Natural killer cell treated with Interleukin-12 subunit alpha and Interleukin-12 subunit beta and Interleukin-15 and Interleukin-18, amount 100 ng/mL, for 72 hours (primary cell): ENCODE measurements at regions not wholly inside any gene's neighbourhood (a gene's known extent, or its start where the extent isn't known, plus 50 kb on each side); places are given as distances from the start of the nearest gene placed in this dataset.
"Not testable (repeated sequence)": the region's sequence is repeated elsewhere in the genome, so short reads cannot be mapped to it uniquely, and the experiment has no call there.

ENCODE experiments used
- ATAC-seq, 2 donors: fragments of 150-1000 bp; cut with Tn5 transposase in 1 of 2; sonication (Bioruptor Pico), chemical (Tn5 transposase) in 1 of 2; 2 replicates each; pipeline ENCODE4 v1.10.0; 2021
- DNase-seq: peaks from one replicate; pipeline ENCODE4 v3.0.0; 2022; ENCODE audit warnings: low spot score
- H3K27ac Mint-ChIP-seq, 2 donors: 1 replicate in 1 of 2; 2 replicates in 1 of 2; pipeline ENCODE4 v1.8.0; 2022; ENCODE audit warnings: mixed read lengths in 2 of 2, mild to moderate bottlenecking in 1 of 2, moderate library complexity in 1 of 2
- H3K27me3 Mint-ChIP-seq, 2 donors: 1 replicate in 1 of 2; 2 replicates in 1 of 2; pipeline ENCODE4 v1.8.0; 2022; ENCODE audit warnings: mixed read lengths in 2 of 2
- H3K36me3 Mint-ChIP-seq: one replicate; pipeline ENCODE4 v1.8.0; 2022; ENCODE audit warnings: mixed read lengths
- H3K4me1 Mint-ChIP-seq, 2 donors: 1 replicate in 1 of 2; 2 replicates in 1 of 2; pipeline ENCODE4 v1.8.0; 2022; ENCODE audit warnings: low read depth in 2 of 2, mixed read lengths in 2 of 2, mild to moderate bottlenecking in 1 of 2
- H3K4me3 Mint-ChIP-seq: one replicate; pipeline ENCODE4 v1.8.0; 2022; ENCODE audit warnings: mixed read lengths
- H3K9me3 Mint-ChIP-seq: 2 replicates; pipeline ENCODE4 v1.8.0; 2022; ENCODE audit warnings: mixed read lengths

GRCh38 chr18:1618364-1618763, 713.7 kb downstream of the ADCYAP1 start:
- Mint-ChIP-seq H3K9me3 (peaks cover 2% of the 10 kb centered on the region), H3K27ac (no peak overlapping the region), H3K4me1 (no peaks in the 10 kb centered on the region), H3K36me3 (no peaks in the 10 kb centered on the region), H3K27me3 (no peaks in the 10 kb centered on the region), H3K4me3 (no peak overlapping the region)
- DNase-seq (no peak), ATAC-seq (no peak)

GRCh38 chr18:1619507-1619906, 714.8 kb downstream of the ADCYAP1 start:
- Mint-ChIP-seq H3K27ac (no peak overlapping the region), H3K4me3 (no peak overlapping the region), H3K9me3 (peaks cover 2% of the 10 kb centered on the region), H3K36me3 (no peaks in the 10 kb centered on the region), H3K4me1 (no peaks in the 10 kb centered on the region), H3K27me3 (no peaks in the 10 kb centered on the region)
- no peak for DNase-seq
- no peak for ATAC-seq

- H3K36me3 Mint-ChIP-seq, result no peaks in the 10 kb centered on the region
Measured at GRCh38 chr18:1624612-1625011, 719.9 kb downstream of the ADCYAP1 start.

GRCh38 chr18:1627494-1627893, 722.8 kb downstream of the ADCYAP1 start:
- H3K9me3 Mint-ChIP-seq, result no peaks in the 10 kb centered on the region
- H3K36me3 Mint-ChIP-seq, result no peaks in the 10 kb centered on the region

More at GRCh38 chr18:1624612-1625011, 719.9 kb downstream of the ADCYAP1 start:
- Mint-ChIP-seq H3K27ac (no peak overlapping the region), H3K9me3 (no peaks in the 10 kb centered on the region), H3K4me1 (no peaks in the 10 kb centered on the region), H3K4me3 (no peak overlapping the region), H3K27me3 (no peaks in the 10 kb centered on the region)
- DNase-seq (no peak), ATAC-seq (no peak)

GRCh38 chr18:1648712-1649111, 744.0 kb downstream of the ADCYAP1 start:
- no peaks in the 10 kb centered on the region for H3K4me1 Mint-ChIP-seq

More at GRCh38 chr18:1627494-1627893, 722.8 kb downstream of the ADCYAP1 start:
- Mint-ChIP-seq H3K27ac (no peak overlapping the region), H3K4me1 (no peaks in the 10 kb centered on the region), H3K27me3 (no peaks in the 10 kb centered on the region), H3K4me3 (no peak overlapping the region)
- ATAC-seq (no peak), DNase-seq (no peak)

GRCh38 chr18:1652018-1652417, 747.3 kb downstream of the ADCYAP1 start:
- no peaks in the 10 kb centered on the region for H3K27me3 Mint-ChIP-seq
- ATAC-seq, result no peak
- no peaks in the 10 kb centered on the region for H3K36me3 Mint-ChIP-seq
- no peaks in the 10 kb centered on the region for H3K9me3 Mint-ChIP-seq
- no peak overlapping the region for H3K27ac Mint-ChIP-seq
- H3K4me1 Mint-ChIP-seq, result no peaks in the 10 kb centered on the region
- no peak overlapping the region for H3K4me3 Mint-ChIP-seq
- DNase-seq, result no peak

More at GRCh38 chr18:1648712-1649111, 744.0 kb downstream of the ADCYAP1 start:
- ATAC-seq (no peak), DNase-seq (no peak)
- no peak overlapping the region for H3K4me3 Mint-ChIP-seq
- H3K9me3 Mint-ChIP-seq, result no peaks in the 10 kb centered on the region
- H3K36me3 Mint-ChIP-seq, result no peaks in the 10 kb centered on the region
- H3K27ac Mint-ChIP-seq, result no peak overlapping the region
- H3K27me3 Mint-ChIP-seq, result no peaks in the 10 kb centered on the region

GRCh38 chr18:1653873-1654272, 749.2 kb downstream of the ADCYAP1 start:
- no peak for ATAC-seq
- H3K36me3 Mint-ChIP-seq, result no peaks in the 10 kb centered on the region
- H3K27me3 Mint-ChIP-seq, result no peaks in the 10 kb centered on the region
- no peaks in the 10 kb centered on the region for H3K4me1 Mint-ChIP-seq
- no peak for DNase-seq
- no peak overlapping the region for H3K4me3 Mint-ChIP-seq
- no peaks in the 10 kb centered on the region for H3K9me3 Mint-ChIP-seq
- H3K27ac Mint-ChIP-seq, result no peak overlapping the region

- ATAC-seq (no peak), DNase-seq (no peak)
- Mint-ChIP-seq H3K36me3 (no peaks in the 10 kb centered on the region), H3K9me3 (no peaks in the 10 kb centered on the region), H3K27me3 (no peaks in the 10 kb centered on the region), H3K4me3 (no peak overlapping the region), H3K4me1 (no peaks in the 10 kb centered on the region), H3K27ac (no peak overlapping the region)
Measured at GRCh38 chr18:1657876-1658275, 753.2 kb downstream of the ADCYAP1 start.

GRCh38 chr18:1658908-1659566, 754.4 kb downstream of the ADCYAP1 start:
- no peak for DNase-seq
- no peaks in the 10 kb centered on the region for H3K4me1 Mint-ChIP-seq
- no peaks in the 10 kb centered on the region for H3K27me3 Mint-ChIP-seq
- H3K36me3 Mint-ChIP-seq, result no peaks in the 10 kb centered on the region
- H3K4me3 Mint-ChIP-seq, result no peak overlapping the region
- no peak overlapping the region for H3K27ac Mint-ChIP-seq
- ATAC-seq, result no peak
- H3K9me3 Mint-ChIP-seq, result no peaks in the 10 kb centered on the region

GRCh38 chr18:1663879-1664705, 759.4 kb downstream of the ADCYAP1 start:
- Mint-ChIP-seq H3K9me3 (peaks cover 4% of the 10 kb centered on the region), H3K36me3 (peaks cover 2% of the 10 kb centered on the region), H3K4me1 (no peaks in the 10 kb centered on the region), H3K27ac (no peak overlapping the region), H3K27me3 (no peaks in the 10 kb centered on the region), H3K4me3 (no peak overlapping the region)
- ATAC-seq, result no peak
- DNase-seq, result no peak

- H3K4me1 Mint-ChIP-seq, result no peaks in the 10 kb centered on the region
- ATAC-seq (no peak), DNase-seq (no peak)
- no peaks in the 10 kb centered on the region for H3K27me3 Mint-ChIP-seq
- H3K4me3 Mint-ChIP-seq, result no peak overlapping the region
- H3K36me3 Mint-ChIP-seq, result peaks cover 5% of the 10 kb centered on the region
- peaks cover 6% of the 10 kb centered on the region for H3K9me3 Mint-ChIP-seq
- no peak overlapping the region for H3K27ac Mint-ChIP-seq
Measured at GRCh38 chr18:1665079-1665478, 760.4 kb downstream of the ADCYAP1 start.

GRCh38 chr18:1668279-1668678, 763.6 kb downstream of the ADCYAP1 start:
- no peak overlapping the region for H3K4me3 Mint-ChIP-seq
- ATAC-seq (no peak), DNase-seq (no peak)
- no peaks in the 10 kb centered on the region for H3K4me1 Mint-ChIP-seq
- peaks cover 6% of the 10 kb centered on the region for H3K9me3 Mint-ChIP-seq
- no peak overlapping the region for H3K27ac Mint-ChIP-seq
- H3K27me3 Mint-ChIP-seq, result no peaks in the 10 kb centered on the region
- H3K36me3 Mint-ChIP-seq, result peaks cover 5% of the 10 kb centered on the region

GRCh38 chr18:1671710-1672109, 767.0 kb downstream of the ADCYAP1 start:
- H3K27ac Mint-ChIP-seq, result not testable (repeated sequence)

GRCh38 chr18:1676387-1676786, 771.7 kb downstream of the ADCYAP1 start:
- ATAC-seq (no peak), DNase-seq (no peak)
- H3K27me3 Mint-ChIP-seq, result no peaks in the 10 kb centered on the region
- no peak overlapping the region for H3K27ac Mint-ChIP-seq
- H3K36me3 Mint-ChIP-seq, result no peaks in the 10 kb centered on the region
- H3K4me3 Mint-ChIP-seq, result no peak overlapping the region
- H3K9me3 Mint-ChIP-seq, result no peaks in the 10 kb centered on the region
- H3K4me1 Mint-ChIP-seq, result no peaks in the 10 kb centered on the region

More at GRCh38 chr18:1671710-1672109, 767.0 kb downstream of the ADCYAP1 start:
- H3K27me3 Mint-ChIP-seq, H3K9me3 Mint-ChIP-seq, H3K36me3 Mint-ChIP-seq, ATAC-seq, H3K4me1 Mint-ChIP-seq, DNase-seq, H3K4me3 Mint-ChIP-seq: not testable (repeated sequence)
